ENCODE measurements at regions not wholly inside any gene's neighbourhood (a gene's known extent, or its start where the extent isn't known, plus 50 kb on each side); places are given as distances from the start of the nearest gene placed in this dataset.

DNA sequence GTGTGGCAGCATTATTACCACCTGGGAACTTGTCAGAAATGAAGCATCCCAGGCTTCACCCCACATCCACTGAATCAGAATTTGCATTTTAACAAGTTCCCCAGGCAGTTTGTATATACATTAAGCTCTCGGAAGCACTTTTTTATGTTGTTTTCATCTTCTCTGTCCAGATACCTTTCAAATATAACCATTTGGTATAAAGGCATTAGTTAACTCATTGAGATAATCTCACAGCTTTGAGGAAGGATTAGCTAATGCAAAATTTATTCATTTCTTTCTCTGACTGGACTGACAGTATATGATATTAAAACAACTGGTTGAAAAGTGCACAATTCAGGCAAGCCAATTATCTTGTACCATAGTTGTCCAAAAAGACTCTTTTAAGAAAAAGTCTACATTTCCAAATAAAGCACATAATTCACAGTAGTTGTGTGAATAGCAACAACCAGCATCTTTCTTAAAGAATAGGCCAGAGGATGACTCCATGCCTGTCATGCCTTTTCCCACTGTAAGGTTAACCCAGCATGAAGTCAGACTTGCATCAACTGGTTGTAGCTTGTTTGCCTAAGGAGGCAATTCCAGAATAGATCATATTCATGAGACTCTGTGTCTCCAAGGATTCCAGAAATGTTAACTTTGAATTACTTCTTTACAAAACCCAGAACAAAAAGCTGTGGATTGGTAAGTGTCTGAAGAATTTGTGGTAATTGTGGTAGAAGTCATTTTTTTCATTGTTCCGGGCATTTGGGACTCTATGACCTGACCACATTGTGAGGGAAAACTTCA is 254.3 kb upstream of the SESN3 start:
- TF ChIP-seq, protein P1, sequence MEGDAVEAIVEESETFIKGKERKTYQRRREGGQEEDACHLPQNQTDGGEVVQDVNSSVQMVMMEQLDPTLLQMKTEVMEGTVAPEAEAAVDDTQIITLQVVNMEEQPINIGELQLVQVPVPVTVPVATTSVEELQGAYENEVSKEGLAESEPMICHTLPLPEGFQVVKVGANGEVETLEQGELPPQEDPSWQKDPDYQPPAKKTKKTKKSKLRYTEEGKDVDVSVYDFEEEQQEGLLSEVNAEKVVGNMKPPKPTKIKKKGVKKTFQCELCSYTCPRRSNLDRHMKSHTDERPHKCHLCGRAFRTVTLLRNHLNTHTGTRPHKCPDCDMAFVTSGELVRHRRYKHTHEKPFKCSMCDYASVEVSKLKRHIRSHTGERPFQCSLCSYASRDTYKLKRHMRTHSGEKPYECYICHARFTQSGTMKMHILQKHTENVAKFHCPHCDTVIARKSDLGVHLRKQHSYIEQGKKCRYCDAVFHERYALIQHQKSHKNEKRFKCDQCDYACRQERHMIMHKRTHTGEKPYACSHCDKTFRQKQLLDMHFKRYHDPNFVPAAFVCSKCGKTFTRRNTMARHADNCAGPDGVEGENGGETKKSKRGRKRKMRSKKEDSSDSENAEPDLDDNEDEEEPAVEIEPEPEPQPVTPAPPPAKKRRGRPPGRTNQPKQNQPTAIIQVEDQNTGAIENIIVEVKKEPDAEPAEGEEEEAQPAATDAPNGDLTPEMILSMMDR (conservative IDR thresholded peaks at IDR 0.05; ENCODE audit: low read depth, low read length), result no peak

DNA sequence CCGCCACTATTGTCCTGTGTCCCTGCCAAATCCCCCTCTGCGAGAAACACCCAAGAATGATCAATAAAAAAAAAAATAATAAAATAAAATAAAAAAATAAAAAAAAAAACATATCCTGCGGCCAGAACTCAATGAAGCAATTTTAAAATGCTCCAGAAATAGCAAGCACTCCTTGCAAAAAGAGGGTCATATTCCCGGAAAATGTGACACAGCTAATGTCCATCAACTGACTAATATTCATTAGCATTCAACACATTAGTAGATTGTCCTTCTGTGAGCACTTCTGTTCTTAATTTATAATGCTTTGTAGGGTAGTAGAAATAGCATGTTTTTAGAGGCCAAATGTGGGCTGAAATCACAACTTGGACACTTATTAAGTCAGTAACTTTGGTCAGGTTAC is 252.3 kb upstream of the SESN3 start:
- no peaks in the 10 kb centered on the region for H3K27me3 ChIP-seq (ENCODE audit: insufficient read depth, low read depth)
- H3K79me2 ChIP-seq (ENCODE audit: insufficient read depth, low read depth), result no peaks in the 10 kb centered on the region
- no peak overlapping the region for H3K4me2 ChIP-seq
- TF ChIP-seq, protein P1 (conservative IDR thresholded peaks at IDR 0.05; ENCODE audit: low read depth, low read length), result no peak
- no peak overlapping the region for H3K4me3 ChIP-seq (IDR thresholded peaks at IDR 0.05; ENCODE audit: insufficient read depth, low read depth, low read length)
- no peaks in the 10 kb centered on the region for H3K36me3 ChIP-seq (ENCODE audit: insufficient read depth)
- H3K9ac ChIP-seq, result no peak overlapping the region
- no peaks in the 10 kb centered on the region for H4K20me1 ChIP-seq (ENCODE audit: insufficient read depth)
- no peaks in the 10 kb centered on the region for H3K4me1 ChIP-seq (ENCODE audit: low read depth, poor library complexity, severe bottlenecking)
- H3K27ac ChIP-seq, result no peak overlapping the region
- no peak overlapping the region for H2AFZ ChIP-seq (ENCODE audit: low read depth)

More for the DNA sequence above, 254.3 kb upstream of the SESN3 start:
- no peaks in the 10 kb centered on the region for H3K27me3 ChIP-seq (ENCODE audit: insufficient read depth, low read depth)
- no peak overlapping the region for H3K4me3 ChIP-seq (IDR thresholded peaks at IDR 0.05; ENCODE audit: insufficient read depth, low read depth, low read length)
- no peaks in the 10 kb centered on the region for H3K36me3 ChIP-seq (ENCODE audit: insufficient read depth)
- no peaks in the 10 kb centered on the region for H3K79me2 ChIP-seq (ENCODE audit: insufficient read depth, low read depth)
- no peaks in the 10 kb centered on the region for H4K20me1 ChIP-seq (ENCODE audit: insufficient read depth)
- no peak overlapping the region for H2AFZ ChIP-seq (ENCODE audit: low read depth)
- H3K4me2 ChIP-seq, result no peak overlapping the region
- no peak overlapping the region for H3K9ac ChIP-seq
- H3K27ac ChIP-seq, result no peak overlapping the region
- no peaks in the 10 kb centered on the region for H3K4me1 ChIP-seq (ENCODE audit: low read depth, poor library complexity, severe bottlenecking)

DNA sequence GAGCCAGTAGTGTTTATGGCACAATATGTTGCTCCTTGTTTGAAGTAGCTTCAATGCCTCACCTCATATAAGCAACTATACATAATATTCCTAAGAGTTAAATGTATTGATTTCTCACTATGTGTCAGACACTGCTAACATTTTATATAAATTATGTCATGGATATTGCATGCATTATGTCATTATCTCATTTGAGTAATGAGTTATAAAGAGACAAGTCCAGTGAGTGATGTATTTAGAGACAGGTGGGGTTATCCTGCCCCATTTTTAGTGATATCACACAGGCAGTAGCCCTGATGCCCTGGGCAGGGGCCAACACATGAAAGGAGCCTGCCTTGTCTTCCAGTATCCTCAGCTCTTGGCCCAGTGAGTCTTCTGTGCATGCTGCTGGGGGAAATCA is 247.0 kb upstream of the SESN3 start:
- H3K4me2 ChIP-seq, result no peak overlapping the region
- no peaks in the 10 kb centered on the region for H3K36me3 ChIP-seq (ENCODE audit: insufficient read depth)
- H3K27me3 ChIP-seq (ENCODE audit: insufficient read depth, low read depth), result no peaks in the 10 kb centered on the region
- H2AFZ ChIP-seq (ENCODE audit: low read depth), result no peak overlapping the region
- no peak overlapping the region for H3K4me3 ChIP-seq (IDR thresholded peaks at IDR 0.05; ENCODE audit: insufficient read depth, low read depth, low read length)
- H3K4me1 ChIP-seq (ENCODE audit: low read depth, poor library complexity, severe bottlenecking), result no peaks in the 10 kb centered on the region
- no peaks in the 10 kb centered on the region for H4K20me1 ChIP-seq (ENCODE audit: insufficient read depth)
- no peak overlapping the region for H3K27ac ChIP-seq
- no peaks in the 10 kb centered on the region for H3K79me2 ChIP-seq (ENCODE audit: insufficient read depth, low read depth)
- TF ChIP-seq, protein P1 (conservative IDR thresholded peaks at IDR 0.05; ENCODE audit: low read depth, low read length), result no peak
- H3K9ac ChIP-seq, result no peak overlapping the region

DNA sequence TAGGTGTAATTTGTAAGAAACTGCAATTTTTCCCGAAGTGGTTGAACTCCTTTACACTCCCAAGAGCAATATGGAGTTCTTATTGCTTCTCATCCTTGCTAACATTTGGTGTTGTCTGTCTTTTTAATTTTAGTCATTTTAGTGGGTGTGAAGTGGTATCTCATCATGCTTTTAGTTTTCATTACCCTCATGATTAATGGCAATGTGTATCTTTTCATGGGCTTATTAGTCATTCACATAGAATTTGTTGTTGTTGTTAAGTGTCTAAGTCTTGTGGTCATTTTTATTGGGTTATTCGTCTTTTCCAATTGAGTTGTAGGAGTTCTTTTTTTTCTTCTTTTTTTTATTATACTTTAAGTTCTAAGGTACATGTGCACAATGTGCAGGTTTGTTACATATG is 238.3 kb upstream of the SESN3 start:
- TF ChIP-seq, protein P1 (conservative IDR thresholded peaks at IDR 0.05; ENCODE audit: low read depth, low read length), result no peak
- H3K9ac ChIP-seq, result no peak overlapping the region
- no peaks in the 10 kb centered on the region for H4K20me1 ChIP-seq (ENCODE audit: insufficient read depth)
- no peak overlapping the region for H2AFZ ChIP-seq (ENCODE audit: low read depth)
- no peaks in the 10 kb centered on the region for H3K4me1 ChIP-seq (ENCODE audit: low read depth, poor library complexity, severe bottlenecking)
- no peak overlapping the region for H3K27ac ChIP-seq
- H3K4me3 ChIP-seq (IDR thresholded peaks at IDR 0.05; ENCODE audit: insufficient read depth, low read depth, low read length), result no peak overlapping the region
- no peaks in the 10 kb centered on the region for H3K27me3 ChIP-seq (ENCODE audit: insufficient read depth, low read depth)
- no peaks in the 10 kb centered on the region for H3K36me3 ChIP-seq (ENCODE audit: insufficient read depth)
- H3K79me2 ChIP-seq (ENCODE audit: insufficient read depth, low read depth), result no peaks in the 10 kb centered on the region
- no peak overlapping the region for H3K4me2 ChIP-seq
